GM23338 (cell line): ENCODE measurements at regions not wholly inside any gene's neighbourhood (a gene's known extent, or its start where the extent isn't known, plus 50 kb on each side); places are given as distances from the start of the nearest gene placed in this dataset.

Experiments
- ATAC-seq: fragments of 200-7000 bp; cut with Tn5 transposase; 3 replicates; pipeline ENCODE4 v1.9.1; 2020
- DNase-seq: peaks from one replicate; pipeline ENCODE4 v3.0.0-alpha.2; 2015; ENCODE audit warnings: low spot score
- H2AFZ ChIP-seq: fragments of 200-600 bp; sonication (generic); 2 replicates; pipeline ENCODE4 v1.8.0; 2016; ENCODE audit warnings: antibody characterized with exemption, mild to moderate bottlenecking, moderate library complexity
- H3F3A ChIP-seq: fragments of 200-600 bp; sonication (generic); replicated peaks from 2 replicates; pipeline ENCODE4 v1.8.0; 2017; ENCODE audit warnings: antibody characterized with exemption, mixed run types, low read depth
- H3K27ac ChIP-seq: fragments of 200-600 bp; sonication (generic); 2 replicates; pipeline ENCODE4 v1.6.1; 2016; ENCODE audit warnings: low read depth
- H3K27me3 ChIP-seq: fragments of 200-600 bp; sonication (generic); 2 replicates; pipeline ENCODE4 v1.8.0; 2016; ENCODE audit warnings: mild to moderate bottlenecking, mixed run types, moderate library complexity; ENCODE audit not compliant: insufficient read depth
- H3K36me3 ChIP-seq: fragments of 200-600 bp; sonication (generic); 2 replicates; pipeline ENCODE4 v1.8.0; 2016; ENCODE audit warnings: mild to moderate bottlenecking; ENCODE audit not compliant: insufficient read depth
- H3K4me1 ChIP-seq: fragments of 200-600 bp; sonication (generic); 2 replicates; pipeline ENCODE4 v1.8.0; 2016; ENCODE audit warnings: mild to moderate bottlenecking, moderate library complexity; ENCODE audit not compliant: insufficient read depth
- H3K4me2 ChIP-seq: fragments of 200-600 bp; sonication (generic); 2 replicates; pipeline ENCODE4 v1.7.1; 2017; ENCODE audit warnings: mixed run types
- H3K4me3 ChIP-seq: fragments of 200-600 bp; sonication (generic); 2 replicates; pipeline ENCODE4 v1.6.1; 2016; ENCODE audit warnings: mixed run types
- H3K79me2 ChIP-seq: fragments of 200-600 bp; sonication (generic); replicated peaks from 2 replicates; pipeline ENCODE4 v1.8.0; 2017; ENCODE audit warnings: mild to moderate bottlenecking; ENCODE audit not compliant: insufficient read depth
- H3K9me2 ChIP-seq: fragments of 200-600 bp; sonication (generic); 2 replicates; pipeline ENCODE4 v1.8.0; 2017; ENCODE audit not compliant: insufficient read depth
- H4K20me1 ChIP-seq: fragments of 200-600 bp; sonication (generic); replicated peaks from 2 replicates; pipeline ENCODE4 v1.8.0; 2017; ENCODE audit warnings: mild to moderate bottlenecking; ENCODE audit not compliant: insufficient read depth
- H3K27ac Mint-ChIP-seq: 2 replicates; pipeline ENCODE4 v1.8.0; 2020; ENCODE audit warnings: inconsistent platforms, mild to moderate bottlenecking, moderate library complexity, mixed read lengths
- H3K27me3 Mint-ChIP-seq: 3 replicates; pipeline ENCODE4 v1.8.0; 2022; ENCODE audit warnings: low read depth, mild to moderate bottlenecking, moderate library complexity, mixed read lengths, inconsistent platforms; ENCODE audit not compliant: insufficient read depth, poor library complexity
- H3K36me3 Mint-ChIP-seq: 3 replicates; pipeline ENCODE4 v1.8.0; 2021; ENCODE audit warnings: low read depth, mild to moderate bottlenecking, inconsistent platforms, moderate library complexity, mixed read lengths
- H3K4me1 Mint-ChIP-seq: 3 replicates; pipeline ENCODE4 v1.8.0; 2020; ENCODE audit warnings: mild to moderate bottlenecking, inconsistent platforms, mixed read lengths
- H3K4me3 Mint-ChIP-seq: 3 replicates; pipeline ENCODE4 v1.8.0; 2021; ENCODE audit warnings: moderate library complexity, mild to moderate bottlenecking, inconsistent platforms, mixed read lengths
- H3K9me3 Mint-ChIP-seq: 3 replicates; pipeline ENCODE4 v1.8.0; 2020; ENCODE audit warnings: moderate library complexity, mild to moderate bottlenecking, inconsistent platforms, mixed read lengths
- CREB1 ChIP-seq: fragments of 250-450 bp; sonication (Bioruptor Pico); IDR thresholded peaks from 2 replicates; pipeline ENCODE4 v1.5.0; 2020; ENCODE audit warnings: low read depth, mild to moderate bottlenecking, moderate library complexity
- CTCF ChIP-seq, 2 experiments: fragments of 200-600 bp in 1 of 2; sonication (generic) in 1 of 2; conservative IDR thresholded peaks; 2 replicates each; pipeline versions ENCODE4 v1.5.1 to v1.6.1; 2016 to 2017; ENCODE audit warnings: antibody characterized with exemption in 2 of 2, low read depth in 2 of 2, mild to moderate bottlenecking in 2 of 2, moderate library complexity in 1 of 2
- EZH2 ChIP-seq: fragments of 200-600 bp; sonication (generic); IDR thresholded peaks from one replicate; pipeline ENCODE4 v1.8.0; 2017; ENCODE audit warnings: antibody characterized with exemption, mild to moderate bottlenecking, low read depth; ENCODE audit not compliant: unreplicated experiment
- EZH2phosphoT487 ChIP-seq: fragments of 200-600 bp; sonication (generic); IDR thresholded peaks from one replicate; pipeline ENCODE4 v1.8.1; 2018; ENCODE audit warnings: antibody characterized with exemption; ENCODE audit not compliant: unreplicated experiment
- JUNB ChIP-seq: IDR thresholded peaks from one replicate; pipeline ENCODE4 v1.6.1; 2016; ENCODE audit warnings: antibody characterized with exemption; ENCODE audit not compliant: unreplicated experiment
- NANOG ChIP-seq: IDR thresholded peaks from 2 replicates; pipeline ENCODE4 v1.6.1; 2016; ENCODE audit warnings: antibody characterized with exemption, borderline replicate concordance
- POLR2AphosphoS5 ChIP-seq: IDR thresholded peaks from 2 replicates; pipeline ENCODE4 v1.6.1; 2016; ENCODE audit warnings: antibody characterized with exemption, low read depth
- REST ChIP-seq: IDR thresholded peaks from one replicate; pipeline ENCODE4 v1.6.1; 2018; ENCODE audit warnings: antibody characterized with exemption; ENCODE audit not compliant: unreplicated experiment
- STAT1 ChIP-seq: IDR thresholded peaks from one replicate; pipeline ENCODE4 v1.6.1; 2016; ENCODE audit warnings: antibody characterized with exemption; ENCODE audit not compliant: unreplicated experiment
- ZNF114 ChIP-seq: fragments of 250-450 bp; sonication (Bioruptor Pico); IDR thresholded peaks from 2 replicates; pipeline ENCODE4 v1.5.0; 2020; ENCODE audit warnings: mild to moderate bottlenecking, moderate library complexity
- ZNF331 ChIP-seq: fragments of 250-450 bp; sonication (Bioruptor Pico); IDR thresholded peaks from 2 replicates; pipeline ENCODE4 v1.5.0; 2020; ENCODE audit warnings: low read depth, mild to moderate bottlenecking, moderate library complexity
- TF ChIP-seq, protein P1 (sequence below): fragments of 250-450 bp; sonication (Bioruptor Pico); IDR thresholded peaks from 2 replicates; pipeline ENCODE4 v1.5.0; 2020; ENCODE audit warnings: mild to moderate bottlenecking, moderate library complexity
- TF ChIP-seq, protein P2 (sequence below): IDR thresholded peaks from 2 replicates; pipeline ENCODE4 v1.6.1; 2016; ENCODE audit warnings: antibody characterized with exemption

DNA sequence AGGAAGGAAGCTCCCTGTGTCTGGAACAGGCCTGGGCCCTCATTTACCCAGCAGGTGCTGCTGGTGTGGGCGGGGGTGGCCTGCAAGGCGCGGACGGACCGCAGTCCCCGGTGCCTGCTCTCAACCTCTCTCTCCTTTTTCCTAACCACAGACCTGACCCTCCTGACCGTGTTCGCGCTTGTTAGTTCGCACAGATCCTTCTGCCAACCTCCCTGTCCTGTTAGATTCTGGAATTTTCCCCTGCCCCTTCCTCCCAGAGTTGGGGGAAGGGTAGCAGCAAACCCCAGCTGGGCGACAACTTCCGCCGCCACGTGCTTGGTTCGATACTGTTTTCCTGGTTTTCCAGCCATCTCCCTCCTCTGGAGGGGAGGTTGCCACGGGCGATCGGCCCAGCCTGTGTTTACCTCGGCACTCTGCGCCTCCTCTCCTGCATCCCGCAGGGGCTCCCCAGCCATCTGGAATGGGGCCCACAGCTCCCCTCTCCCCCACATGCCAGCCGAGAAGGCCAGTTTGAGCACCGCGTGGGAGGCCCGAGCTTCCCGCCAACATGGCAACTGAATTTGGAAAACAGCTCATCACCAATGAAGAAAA, 70.8 kb upstream of the UNC5A start:
- peak overlapping the region; percentile 9; the same call in 1 of the 2 replicates for H3K27ac Mint-ChIP-seq
- H2AFZ ChIP-seq: peak overlapping the region; percentile 99

More for the DNA sequence above, 70.8 kb upstream of the UNC5A start:
- peaks cover 28% of the 10 kb centered on the region for H3K27me3 ChIP-seq
- no peaks in the 10 kb centered on the region for H3K9me2 ChIP-seq
- H3K4me3 ChIP-seq: no peak overlapping the region
- no peaks in the 10 kb centered on the region; the same call in 1 of the 2 replicates for H3K36me3 ChIP-seq
- peaks cover 51% of the 10 kb centered on the region for H3K27me3 Mint-ChIP-seq
- no peaks in the 10 kb centered on the region; the same call in 2 of the 3 replicates for H3K9me3 Mint-ChIP-seq
- peaks cover 5% of the 10 kb centered on the region; the same call in 1 of the 2 replicates for H3F3A ChIP-seq
- no peaks in the 10 kb centered on the region; the same call in 2 of the 3 replicates for H3K36me3 Mint-ChIP-seq
- peak; percentile 64 for DNase-seq
- peaks cover 57% of the 10 kb centered on the region for H3K4me1 Mint-ChIP-seq
- H3K4me2 ChIP-seq: peak overlapping the region; percentile 50; the same call in 1 of the 2 replicates
- ATAC-seq: peak; percentile 31
- H3K4me1 ChIP-seq: peaks cover 41% of the 10 kb centered on the region
- H4K20me1 ChIP-seq: no peaks in the 10 kb centered on the region
- no peaks in the 10 kb centered on the region for H3K79me2 ChIP-seq
- H3K27ac ChIP-seq: no peak overlapping the region
- peak overlapping the region; percentile 0; the same call in 2 of the 3 replicates for H3K4me3 Mint-ChIP-seq
- TF ChIP-seq EZH2: no peak
- no peak for TF ChIP-seq NANOG
- TF ChIP-seq, protein P1, sequence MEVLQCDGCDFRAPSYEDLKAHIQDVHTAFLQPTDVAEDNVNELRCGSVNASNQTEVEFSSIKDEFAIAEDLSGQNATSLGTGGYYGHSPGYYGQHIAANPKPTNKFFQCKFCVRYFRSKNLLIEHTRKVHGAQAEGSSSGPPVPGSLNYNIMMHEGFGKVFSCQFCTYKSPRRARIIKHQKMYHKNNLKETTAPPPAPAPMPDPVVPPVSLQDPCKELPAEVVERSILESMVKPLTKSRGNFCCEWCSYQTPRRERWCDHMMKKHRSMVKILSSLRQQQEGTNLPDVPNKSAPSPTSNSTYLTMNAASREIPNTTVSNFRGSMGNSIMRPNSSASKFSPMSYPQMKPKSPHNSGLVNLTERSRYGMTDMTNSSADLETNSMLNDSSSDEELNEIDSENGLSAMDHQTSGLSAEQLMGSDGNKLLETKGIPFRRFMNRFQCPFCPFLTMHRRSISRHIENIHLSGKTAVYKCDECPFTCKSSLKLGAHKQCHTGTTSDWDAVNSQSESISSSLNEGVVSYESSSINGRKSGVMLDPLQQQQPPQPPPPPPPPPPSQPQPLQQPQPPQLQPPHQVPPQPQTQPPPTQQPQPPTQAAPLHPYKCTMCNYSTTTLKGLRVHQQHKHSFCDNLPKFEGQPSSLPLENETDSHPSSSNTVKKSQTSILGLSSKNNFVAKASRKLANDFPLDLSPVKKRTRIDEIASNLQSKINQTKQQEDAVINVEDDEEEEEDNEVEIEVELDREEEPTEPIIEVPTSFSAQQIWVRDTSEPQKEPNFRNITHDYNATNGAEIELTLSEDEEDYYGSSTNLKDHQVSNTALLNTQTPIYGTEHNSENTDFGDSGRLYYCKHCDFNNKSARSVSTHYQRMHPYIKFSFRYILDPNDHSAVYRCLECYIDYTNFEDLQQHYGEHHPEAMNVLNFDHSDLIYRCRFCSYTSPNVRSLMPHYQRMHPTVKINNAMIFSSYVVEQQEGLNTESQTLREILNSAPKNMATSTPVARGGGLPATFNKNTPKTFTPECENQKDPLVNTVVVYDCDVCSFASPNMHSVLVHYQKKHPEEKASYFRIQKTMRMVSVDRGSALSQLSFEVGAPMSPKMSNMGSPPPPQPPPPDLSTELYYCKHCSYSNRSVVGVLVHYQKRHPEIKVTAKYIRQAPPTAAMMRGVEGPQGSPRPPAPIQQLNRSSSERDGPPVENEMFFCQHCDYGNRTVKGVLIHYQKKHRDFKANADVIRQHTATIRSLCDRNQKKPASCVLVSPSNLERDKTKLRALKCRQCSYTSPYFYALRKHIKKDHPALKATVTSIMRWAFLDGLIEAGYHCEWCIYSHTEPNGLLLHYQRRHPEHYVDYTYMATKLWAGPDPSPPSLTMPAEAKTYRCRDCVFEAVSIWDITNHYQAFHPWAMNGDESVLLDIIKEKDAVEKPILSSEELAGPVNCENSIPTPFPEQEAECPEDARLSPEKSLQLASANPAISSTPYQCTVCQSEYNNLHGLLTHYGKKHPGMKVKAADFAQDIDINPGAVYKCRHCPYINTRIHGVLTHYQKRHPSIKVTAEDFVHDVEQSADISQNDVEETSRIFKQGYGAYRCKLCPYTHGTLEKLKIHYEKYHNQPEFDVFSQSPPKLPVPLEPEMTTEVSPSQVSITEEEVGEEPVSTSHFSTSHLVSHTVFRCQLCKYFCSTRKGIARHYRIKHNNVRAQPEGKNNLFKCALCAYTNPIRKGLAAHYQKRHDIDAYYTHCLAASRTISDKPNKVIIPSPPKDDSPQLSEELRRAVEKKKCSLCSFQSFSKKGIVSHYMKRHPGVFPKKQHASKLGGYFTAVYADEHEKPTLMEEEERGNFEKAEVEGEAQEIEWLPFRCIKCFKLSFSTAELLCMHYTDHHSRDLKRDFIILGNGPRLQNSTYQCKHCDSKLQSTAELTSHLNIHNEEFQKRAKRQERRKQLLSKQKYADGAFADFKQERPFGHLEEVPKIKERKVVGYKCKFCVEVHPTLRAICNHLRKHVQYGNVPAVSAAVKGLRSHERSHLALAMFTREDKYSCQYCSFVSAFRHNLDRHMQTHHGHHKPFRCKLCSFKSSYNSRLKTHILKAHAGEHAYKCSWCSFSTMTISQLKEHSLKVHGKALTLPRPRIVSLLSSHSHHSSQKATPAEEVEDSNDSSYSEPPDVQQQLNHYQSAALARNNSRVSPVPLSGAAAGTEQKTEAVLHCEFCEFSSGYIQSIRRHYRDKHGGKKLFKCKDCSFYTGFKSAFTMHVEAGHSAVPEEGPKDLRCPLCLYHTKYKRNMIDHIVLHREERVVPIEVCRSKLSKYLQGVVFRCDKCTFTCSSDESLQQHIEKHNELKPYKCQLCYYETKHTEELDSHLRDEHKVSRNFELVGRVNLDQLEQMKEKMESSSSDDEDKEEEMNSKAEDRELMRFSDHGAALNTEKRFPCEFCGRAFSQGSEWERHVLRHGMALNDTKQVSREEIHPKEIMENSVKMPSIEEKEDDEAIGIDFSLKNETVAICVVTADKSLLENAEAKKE (CRISPR knock-in tag): no peak
- TF ChIP-seq ZNF114: no peak
- TF ChIP-seq, protein P2, sequence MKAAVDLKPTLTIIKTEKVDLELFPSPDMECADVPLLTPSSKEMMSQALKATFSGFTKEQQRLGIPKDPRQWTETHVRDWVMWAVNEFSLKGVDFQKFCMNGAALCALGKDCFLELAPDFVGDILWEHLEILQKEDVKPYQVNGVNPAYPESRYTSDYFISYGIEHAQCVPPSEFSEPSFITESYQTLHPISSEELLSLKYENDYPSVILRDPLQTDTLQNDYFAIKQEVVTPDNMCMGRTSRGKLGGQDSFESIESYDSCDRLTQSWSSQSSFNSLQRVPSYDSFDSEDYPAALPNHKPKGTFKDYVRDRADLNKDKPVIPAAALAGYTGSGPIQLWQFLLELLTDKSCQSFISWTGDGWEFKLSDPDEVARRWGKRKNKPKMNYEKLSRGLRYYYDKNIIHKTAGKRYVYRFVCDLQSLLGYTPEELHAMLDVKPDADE: no peak
- TF ChIP-seq EZH2phosphoT487: no peak
- TF ChIP-seq POLR2AphosphoS5: no peak
- no peak for TF ChIP-seq JUNB
- TF ChIP-seq CREB1 (CRISPR knock-in tag): no peak
- TF ChIP-seq STAT1: no peak
- no peak for TF ChIP-seq ZNF331 (CRISPR knock-in tag)
- TF ChIP-seq REST: no peak
- TF ChIP-seq CTCF (conservative IDR thresholded peaks at IDR 0.05; ENCODE audit: low read depth in 2 of 2): no peak
